ENCODE measurements at regions not wholly inside any gene's neighbourhood (a gene's known extent, or its start where the extent isn't known, plus 50 kb on each side); places are given as distances from the start of the nearest gene placed in this dataset.

DNA sequence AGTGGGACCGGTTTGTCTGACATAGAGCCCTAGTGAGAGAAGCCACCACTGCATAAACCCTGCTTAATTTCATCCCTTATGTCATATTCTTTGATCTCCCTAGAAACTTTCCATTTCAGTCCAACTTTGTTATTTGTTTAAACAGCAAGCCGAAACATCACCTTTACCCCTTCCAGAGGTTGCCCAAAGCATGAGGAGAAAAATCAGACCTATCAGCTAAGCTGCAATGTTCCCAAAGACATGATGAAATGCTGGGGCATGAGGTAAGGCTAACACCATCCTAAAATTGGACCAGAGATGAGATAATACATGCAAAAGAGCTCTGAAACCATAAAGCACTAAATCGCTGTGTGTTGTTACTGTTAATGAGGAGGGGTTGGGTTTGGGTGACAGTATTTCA, 447.9 kb upstream of the ACVR2A start:
- no peak for DNase-seq

DNA sequence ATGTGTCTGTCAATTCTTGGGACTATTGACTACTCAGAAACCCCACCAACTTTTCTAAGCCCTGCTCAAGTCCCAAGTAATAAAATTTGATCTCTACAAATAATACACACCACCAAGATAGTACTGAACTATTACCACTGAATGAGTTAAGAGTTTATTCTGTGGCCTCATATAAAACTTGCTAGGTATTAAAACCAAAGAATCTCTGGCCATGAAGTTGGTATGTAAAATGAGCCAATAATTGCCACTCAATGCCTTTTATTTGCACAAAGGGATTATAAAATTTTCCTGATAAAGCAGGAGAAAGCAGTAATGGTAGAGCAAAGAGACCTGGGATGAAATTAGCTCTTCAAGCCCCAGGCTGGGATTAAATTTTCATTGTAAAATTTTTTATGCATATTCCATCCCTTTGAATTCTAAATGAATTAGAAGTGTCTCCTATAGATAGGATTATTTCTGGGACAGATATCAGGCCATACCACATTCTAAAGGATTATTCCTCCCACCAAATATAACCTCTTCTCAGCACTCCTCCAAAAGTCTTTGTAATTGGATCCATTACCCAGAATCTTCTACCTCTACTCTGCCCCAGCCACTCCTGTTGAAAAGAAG, 450.5 kb upstream of the ACVR2A start:
- no peak for DNase-seq

DNA sequence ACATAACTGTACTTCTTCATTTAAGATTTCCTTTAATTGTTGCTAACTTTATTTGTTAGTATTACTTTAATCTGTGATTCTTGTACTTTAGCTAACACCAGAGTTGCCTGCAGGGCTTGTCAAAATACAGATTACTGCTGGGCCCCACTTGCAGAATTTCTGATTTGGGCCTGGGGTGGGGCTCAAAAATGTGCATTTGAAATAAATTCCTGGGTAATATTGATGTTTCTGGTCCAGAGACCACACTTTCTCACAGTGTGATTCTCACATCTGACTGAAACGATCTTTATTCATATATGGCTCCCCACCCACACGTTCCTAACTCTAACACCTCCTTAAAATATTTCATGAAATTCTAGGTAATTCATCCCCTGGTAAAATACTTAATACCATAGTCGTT, 452.6 kb upstream of the ACVR2A start:
- no peak for DNase-seq

DNA sequence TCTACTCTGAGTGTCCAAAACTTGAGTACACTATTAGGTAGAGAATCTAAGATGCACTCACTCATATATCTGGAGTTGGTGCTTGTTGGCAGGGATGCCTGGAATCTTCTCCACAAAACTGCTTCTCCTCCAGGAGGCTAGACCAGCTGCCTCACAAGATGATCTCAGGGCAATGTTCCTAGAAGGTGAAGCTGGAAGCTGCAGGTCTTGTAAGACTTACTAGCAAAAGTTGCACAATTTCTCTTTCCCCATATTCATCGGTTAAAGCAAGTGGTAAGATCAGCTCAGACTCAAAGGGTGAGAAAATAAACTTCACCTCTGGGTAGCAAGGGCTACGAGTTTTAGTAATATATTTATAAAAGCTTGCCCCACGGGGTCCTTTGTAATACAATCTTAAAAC, 454.4 kb upstream of the ACVR2A start:
- no peak for DNase-seq

DNA sequence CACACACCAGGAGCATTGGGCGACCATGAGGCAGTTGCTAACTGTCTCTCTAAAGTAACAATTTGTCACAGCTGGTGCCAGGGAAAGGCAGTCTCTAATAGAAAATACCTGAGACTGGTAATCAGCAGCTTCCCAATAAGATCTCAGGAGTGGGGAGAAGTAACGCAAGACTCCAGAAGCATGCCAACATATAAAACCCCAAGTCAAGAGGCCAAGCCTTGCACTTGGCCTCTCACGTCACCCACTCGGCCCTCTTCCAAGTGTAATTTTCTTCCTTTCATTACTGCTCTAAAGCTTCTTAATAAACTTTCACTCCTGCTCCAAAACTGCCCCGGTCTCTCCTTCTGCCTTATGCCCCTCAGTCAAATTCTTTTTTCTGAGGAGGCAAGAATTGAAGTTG, 455.6 kb upstream of the ACVR2A start:
- no peak for DNase-seq

DNA sequence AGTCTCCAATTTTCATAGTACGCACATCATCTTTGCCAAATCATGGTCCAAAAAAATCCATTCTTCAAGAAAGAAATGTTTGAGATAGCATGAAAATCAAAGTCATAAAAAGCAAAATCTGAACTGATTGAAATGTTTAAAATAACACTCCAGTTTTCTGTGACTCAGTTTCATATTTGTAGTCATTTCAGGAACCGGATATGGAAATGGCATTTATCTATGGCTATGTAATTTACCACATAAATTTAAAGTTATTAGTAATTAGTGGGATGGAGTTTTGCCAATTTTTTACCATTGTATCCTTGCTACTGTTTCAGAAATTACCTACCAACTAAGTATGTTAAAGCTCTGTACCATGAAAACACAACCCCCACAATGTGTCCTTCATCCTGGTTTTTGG, 456.6 kb upstream of the ACVR2A start:
- no peak for DNase-seq

DNA sequence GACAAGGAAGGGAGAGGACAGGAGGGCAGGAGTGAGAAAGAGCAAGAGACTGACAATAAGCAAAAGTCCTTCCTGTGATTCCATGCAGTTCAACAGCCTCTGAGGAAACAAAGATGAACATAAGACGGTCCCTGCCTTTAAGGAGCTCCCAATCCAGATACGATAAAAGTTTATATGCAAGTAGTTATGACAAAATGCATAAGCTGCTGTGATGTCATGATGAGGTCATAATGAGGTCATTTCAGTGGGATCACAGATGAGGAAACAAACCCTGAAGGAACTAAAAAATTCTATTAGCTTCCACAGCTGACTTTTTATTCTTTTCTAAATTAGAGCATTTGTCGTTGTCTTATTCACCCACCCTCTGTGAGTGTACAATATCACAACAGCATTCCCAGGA, 458.5 kb upstream of the ACVR2A start:
- no peak for DNase-seq

DNA sequence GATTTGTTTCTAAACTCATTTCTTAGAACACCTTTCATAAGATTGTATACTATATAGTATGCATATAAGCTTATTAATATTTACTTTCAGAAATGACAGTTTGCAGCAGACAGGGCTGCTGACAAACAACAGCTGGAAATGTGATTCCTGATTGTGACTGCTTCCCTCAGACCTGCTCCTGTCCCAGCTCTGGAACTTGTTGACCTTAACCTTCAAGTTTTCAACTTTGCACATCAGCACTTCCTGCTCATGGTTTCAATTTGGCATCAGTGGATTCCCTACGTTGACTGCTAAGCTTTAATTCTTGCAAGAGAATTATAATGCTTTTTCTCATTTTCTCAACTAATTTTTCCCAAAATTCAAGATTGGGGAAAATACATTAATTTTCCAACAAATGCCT, 459.2 kb upstream of the ACVR2A start:
- DNase-seq = no peak

DNA sequence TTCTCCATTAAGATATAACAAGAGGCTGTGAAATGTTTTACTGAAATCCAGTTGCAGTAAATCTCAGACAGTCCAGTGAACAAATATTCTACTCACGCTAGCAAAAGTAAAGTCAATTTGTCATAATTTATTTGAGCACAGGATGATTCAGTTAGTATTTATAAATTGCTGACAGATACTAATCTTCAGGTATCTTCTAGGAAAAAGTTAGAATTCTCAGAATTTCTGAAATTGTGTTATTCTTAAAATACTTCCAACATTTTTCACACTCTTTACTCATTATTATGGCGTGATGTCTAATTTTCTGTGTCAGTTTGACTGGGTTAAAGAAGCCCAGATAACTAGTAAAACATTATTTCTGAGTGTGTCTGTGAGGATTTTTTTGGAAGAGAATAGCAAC, 460.2 kb upstream of the ACVR2A start:
- DNase-seq = no peak

DNA sequence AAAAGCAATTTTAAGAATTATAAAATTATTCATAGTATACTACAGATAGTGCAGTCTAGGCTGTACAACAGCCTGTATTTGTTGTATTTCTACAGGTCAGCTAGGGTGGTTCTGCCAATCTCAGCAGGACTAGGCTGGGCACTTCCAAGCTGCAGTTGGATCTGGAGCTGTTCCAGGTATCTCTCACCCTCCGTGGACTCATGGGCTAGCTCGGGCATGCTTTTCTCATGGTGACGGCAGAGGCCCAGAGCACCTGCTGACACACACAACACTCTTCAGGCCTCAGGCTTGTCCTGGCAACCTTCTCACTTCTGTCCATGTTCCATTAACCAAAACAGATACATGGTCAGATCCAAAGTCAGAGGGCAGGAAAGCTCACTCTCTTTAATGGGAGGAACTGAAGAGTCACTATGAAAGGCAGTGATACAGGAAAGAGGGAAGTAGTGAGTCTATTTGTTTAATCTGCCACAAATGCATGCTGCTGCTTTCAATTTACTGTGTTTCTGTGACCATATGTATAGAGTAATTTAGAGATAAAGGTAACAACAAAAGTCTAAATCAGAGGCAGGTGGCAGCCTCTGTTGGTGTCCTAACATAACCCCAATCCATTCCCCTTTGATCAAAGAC, 462.4 kb upstream of the ACVR2A start:
- no peak for DNase-seq

DNA sequence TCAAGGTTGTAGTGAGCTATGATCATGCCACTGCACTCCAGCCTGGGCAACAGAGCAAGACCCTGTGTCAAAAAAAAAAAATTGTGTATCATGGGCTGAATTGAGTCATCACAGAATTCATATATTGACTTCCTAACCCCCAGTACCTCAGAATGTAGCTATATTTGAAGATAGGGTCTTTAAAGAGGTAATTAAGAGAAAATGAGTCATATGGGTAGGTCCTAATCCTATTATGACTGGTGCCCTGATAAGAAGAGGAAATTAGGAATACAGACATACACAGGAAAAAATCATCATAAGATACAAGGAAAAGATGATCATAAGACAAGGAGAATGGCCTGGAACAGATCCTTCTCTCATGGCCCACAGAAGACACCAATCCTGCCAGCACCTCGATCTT, 466.4 kb upstream of the ACVR2A start:
- DNase-seq = no peak

DNA sequence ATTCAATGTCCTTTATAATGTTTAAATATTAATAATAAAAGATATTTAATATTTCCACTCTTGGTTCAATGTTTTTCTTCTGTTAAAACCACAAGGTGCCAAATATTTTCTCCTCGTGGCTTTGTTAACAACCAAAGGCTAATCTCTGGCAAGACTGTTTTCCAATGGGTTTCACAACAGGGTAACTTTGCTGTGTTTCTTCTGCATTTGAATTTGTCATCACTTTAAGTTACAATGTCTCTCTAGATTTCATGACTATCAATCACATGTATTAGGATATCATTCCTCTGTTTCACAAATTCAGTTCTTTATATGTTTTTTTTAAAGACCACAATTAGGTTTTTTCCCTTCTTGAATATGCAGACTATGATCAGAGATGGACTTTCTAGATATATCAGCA, 469.8 kb upstream of the ACVR2A start:
- no peak for DNase-seq

DNA sequence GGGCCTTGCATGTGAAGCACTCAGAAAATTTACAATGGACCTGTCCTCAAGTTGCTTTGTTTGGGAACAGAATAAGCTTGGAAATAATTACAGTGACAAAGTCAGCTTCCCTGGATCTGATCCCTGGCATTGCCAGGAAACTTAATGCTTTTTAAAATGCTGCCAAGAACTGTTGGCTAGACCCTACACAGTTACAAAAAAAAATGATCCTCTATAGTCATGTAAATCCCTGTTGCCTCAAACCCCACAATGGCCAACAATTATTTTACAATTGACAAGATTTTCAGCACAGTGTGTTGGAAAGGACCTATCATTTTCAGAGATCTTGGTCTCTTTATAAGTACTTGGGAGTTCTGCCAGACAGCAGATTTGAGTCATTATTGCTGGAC, 470.4 kb upstream of the ACVR2A start:
- DNase-seq = peak; percentile 26

DNA sequence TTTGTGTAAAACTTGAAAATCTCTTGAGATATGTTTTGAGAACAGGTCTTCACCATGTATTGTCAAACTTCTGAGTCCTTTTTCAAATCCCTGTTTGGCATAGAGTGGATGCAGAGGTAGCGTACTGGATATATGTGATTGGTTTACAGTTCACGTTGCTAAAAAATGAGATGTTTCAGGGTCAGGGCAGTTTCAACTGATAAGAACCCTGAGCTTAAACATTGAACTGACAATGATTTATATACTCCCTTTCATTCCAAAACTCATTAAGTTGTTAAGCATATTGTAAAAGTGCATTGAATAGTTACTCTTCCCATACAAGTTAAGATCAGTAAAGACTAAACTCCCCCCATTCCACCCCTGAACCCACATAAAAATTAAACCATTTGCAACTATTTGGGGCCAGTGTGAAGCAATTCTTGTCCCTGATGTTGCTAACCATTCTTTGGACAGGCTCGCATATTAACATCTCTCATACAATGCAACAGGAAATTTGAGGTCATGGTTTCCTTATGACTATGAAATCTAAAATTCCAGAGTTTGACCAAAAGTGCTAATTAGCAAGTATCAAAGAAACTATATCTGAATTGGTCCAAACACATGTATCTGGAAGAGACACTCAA, 470.9 kb upstream of the ACVR2A start:
- DNase-seq = no peak

DNA sequence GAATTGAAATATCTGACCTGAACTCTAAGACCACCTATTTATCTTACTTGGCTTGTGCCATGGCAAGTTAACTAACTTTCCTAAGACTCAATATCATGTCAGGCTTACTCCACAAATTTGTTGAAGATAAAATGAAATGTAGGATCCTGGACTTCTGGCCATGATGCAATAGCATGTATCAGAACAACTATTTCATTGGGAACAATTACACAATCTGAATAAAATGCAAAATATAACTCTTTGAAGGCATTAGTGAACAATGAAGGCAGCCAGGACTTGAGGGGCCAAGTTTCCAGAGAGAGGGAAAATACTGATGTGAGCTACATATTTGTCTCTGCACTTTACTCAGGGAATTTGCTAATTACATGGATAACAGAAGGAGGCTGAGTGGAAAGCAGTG, 476.5 kb upstream of the ACVR2A start:
- DNase-seq = no peak

DNA sequence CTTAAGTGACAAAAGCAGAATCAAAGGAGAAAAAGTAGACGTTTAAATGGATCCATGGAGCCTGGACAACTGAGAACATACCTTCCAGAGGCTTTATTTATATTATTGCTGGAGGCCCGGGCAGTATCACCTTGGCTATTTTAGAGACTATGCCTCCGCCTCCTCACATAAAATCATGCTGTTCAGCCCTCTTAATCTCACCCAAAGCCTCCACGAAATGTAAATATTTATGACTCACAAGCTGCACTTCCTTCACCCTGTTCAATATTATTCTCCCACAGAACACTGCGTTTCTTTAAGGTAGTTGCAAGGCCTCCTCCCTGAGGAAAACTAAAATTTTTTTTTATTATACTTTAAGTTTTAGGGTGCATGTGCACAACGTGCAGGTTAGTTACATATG, 478.6 kb upstream of the ACVR2A start:
- no peak for DNase-seq

DNA sequence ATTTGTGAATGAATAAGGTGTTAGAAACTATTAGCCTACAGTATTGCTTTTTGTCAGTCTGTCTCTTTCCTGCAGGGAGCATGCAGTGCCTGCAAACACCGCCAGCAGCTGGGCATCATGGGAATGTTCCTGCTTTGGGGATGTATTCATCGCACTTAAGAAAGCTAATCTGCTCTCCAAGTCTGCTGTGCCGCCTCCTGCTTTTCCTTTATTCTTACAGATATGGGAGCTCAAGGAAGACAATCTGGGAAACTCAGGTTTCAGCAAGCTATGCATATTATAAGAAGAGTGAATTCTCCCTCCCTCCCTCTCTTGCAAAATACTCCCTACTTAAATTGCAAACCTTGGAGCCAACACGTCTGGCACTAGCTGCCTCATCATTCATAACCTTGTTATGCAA, 479.2 kb upstream of the ACVR2A start:
- no peak for DNase-seq

DNA sequence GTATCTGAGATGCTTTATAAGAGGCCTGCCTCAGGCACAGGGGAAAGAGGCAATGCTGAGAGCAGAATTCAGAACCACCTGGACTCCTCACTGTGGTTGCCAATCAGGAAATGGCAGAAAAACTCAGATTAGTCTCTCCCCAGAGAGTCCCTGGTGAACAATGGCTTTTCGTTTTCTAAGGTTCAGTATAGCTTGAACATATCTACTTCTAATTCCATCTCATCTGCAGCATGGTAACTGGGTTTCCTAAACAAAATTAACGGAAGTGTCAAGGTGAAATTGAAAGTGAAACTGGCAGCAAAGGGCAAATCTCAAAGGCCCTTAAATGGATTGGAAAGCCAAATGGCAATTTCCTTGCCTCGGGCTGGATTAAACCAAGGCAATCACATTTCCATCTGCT, 480.2 kb upstream of the ACVR2A start:
- no peak for DNase-seq

DNA sequence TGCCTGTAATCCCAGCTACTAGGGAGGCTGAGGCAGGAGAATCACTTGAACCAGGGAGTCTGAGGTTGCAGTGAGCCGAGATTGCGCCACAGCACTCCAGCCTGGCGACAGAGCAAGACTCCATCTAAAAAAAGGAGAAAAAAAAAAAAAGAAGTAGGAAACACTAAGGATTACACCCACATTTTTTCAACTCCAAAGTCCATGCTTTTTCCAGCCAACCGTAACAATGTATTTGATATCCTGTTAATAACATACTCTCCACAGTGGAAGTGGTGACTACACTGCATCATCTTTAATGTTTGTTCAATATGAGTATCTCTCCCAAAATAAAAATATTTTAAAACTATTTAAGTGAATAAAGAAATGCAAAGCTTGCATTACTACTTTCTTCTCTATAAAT, 481.6 kb upstream of the ACVR2A start:
- DNase-seq = no peak

DNA sequence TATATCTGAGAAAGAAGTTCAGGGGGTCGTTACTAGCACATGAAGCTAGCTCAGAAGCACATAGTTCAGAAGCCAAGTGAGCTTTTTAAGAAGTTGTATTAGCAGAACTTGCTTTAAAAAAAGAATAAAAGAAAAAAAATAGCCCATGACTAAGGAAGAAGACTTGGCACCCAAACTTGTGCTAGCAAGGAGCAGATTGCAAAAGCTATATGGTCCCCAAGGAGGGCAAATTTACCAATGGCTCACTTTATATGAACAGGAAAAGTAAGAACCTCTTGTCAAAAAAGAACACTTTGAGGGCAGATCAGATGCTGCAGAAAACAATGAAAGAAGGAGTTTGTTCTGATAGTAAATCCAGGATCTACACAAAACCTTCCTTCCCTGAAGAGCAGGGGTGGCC, 486.5 kb upstream of the ACVR2A start:
- no peak for DNase-seq

DNA sequence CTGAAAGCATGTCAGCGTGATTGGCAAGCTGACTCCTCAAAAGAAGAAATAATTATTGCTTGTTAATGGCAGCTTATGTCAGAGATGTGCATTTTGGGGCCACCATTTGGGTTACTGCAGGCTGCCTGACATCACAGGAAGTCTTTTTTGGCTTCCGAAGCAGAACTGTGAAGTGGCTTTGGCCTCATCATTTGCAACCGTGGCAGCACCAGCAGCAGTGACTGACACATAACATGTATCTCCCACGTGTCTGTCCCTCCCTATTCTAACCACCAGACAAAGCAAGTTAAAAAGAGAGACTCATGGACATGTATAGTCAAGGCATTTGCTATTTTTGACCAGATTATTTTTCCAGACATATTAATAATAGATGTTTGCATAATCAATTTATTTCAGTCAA, 488.7 kb upstream of the ACVR2A start:
- DNase-seq = no peak

DNA sequence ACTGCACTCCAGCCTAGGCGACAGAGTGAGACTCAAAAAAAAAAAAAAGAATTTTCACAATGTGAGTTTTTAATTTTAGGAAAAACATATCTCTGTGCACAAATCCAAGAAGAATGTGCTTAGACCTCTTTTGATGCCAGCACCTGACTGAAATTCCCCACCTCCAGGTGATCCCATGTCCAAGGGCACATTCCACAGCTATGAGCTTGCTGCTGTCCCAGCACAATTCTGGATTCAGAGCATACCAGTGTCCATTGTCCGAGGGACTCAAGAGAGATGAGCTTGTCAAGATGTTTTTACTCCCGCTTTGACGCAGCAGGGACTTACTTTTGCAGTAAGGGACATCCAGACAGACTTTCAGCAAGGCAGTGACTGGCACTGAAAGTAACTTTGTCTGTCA, 489.1 kb upstream of the ACVR2A start:
- no peak for DNase-seq

DNA sequence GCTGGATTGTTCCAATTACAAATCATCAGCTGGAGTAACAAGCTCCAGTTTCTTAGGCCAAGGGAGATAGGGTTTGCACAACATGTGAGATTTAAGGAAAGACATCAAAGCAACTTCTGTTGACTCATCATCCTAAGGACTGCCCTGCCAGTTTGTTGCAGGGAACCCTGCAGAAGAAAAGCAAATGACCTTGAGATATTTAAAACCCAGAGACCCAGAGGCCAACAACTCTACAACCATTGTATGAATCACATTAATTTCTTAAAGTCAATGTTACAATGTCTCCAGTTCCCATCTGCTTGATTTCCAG, 491.8 kb upstream of the ACVR2A start:
- DNase-seq = no peak

DNA sequence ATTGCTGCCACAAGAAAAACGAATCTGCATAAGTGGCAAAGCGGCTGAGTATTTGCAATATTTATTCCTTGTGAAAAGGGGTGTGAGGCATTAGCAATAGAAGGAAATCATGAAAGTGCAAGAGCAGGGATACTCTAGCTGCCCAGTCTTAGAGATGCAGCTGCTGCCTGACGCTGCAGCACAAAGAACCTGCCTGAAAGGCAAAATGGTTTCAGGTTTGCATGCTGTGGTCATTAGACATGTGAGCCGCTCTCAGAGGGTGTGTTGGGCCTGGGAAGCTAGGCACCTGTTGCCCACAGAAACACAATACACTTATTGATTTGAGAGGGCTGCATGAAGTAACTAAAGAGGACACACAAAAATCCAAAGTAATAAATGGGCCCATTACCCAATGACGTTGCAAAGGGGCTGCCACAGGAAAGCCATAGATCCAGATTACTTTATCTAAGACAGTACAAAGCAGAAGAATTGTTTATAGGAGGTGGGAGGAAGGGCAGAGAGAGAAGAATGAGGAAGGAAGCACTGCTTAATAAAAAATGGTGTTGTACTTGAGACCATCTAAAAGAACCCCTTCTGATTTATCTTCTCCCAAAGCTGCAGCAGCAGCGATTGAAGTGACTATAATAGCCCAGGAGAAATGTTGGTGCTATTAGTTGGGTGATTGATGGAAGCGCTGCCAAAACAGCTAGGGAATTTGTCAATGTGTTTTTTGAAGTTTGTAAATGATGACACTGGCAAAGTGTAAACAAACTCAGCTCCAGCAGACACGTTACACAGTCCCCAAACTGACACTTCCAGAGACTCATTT, 492.4 kb upstream of the ACVR2A start:
- DNase-seq = no peak

All from fibroblast of skin of right biceps (primary cell).